ENCODE measurements at regions not wholly inside any gene's neighbourhood (a gene's known extent, or its start where the extent isn't known, plus 50 kb on each side); places are given as distances from the start of the nearest gene placed in this dataset.

GRCh38 chr6:113095841-113096240, 748.7 kb downstream of the RFPL4B start:
- Histone ChIP-seq H3K4me1 (no peaks in the 10 kb centered on the region), H3K4me3 (no peak overlapping the region), H3K27ac (replicated peaks in 1 of 4) (no peak overlapping the region), H3K36me3 (no peaks in the 10 kb centered on the region), H3K27me3 (no peaks in the 10 kb centered on the region), H3K9me3 (no peaks in the 10 kb centered on the region)
- intact Hi-C loops (cut with DNase I) = no loop called here
- no peak for TF ChIP-seq CTCF (IDR thresholded peaks at IDR 0.05)
- TF ChIP-seq POLR2AphosphoS5 (IDR thresholded peaks at IDR 0.05) = no peak
- TF ChIP-seq POLR2A (IDR thresholded peaks at IDR 0.05; ENCODE audit: low read depth) = no peak
- no peak for TF ChIP-seq EP300 (IDR thresholded peaks at IDR 0.05)
- WGBS = 79% methylated on average over 2 of the region's 2 CpGs
- DNase-seq (ENCODE audit: extremely low spot score) = no peak

GRCh38 chr6:113102761-113103160, 754.4 kb upstream of the MARCKS start:
- 61% methylated on average over 4 of the region's 4 CpGs for WGBS
- Histone ChIP-seq H3K27ac (replicated peaks in 1 of 4) (no peak overlapping the region), H3K36me3 (no peaks in the 10 kb centered on the region), H3K9me3 (no peaks in the 10 kb centered on the region), H3K27me3 (no peaks in the 10 kb centered on the region), H3K4me1 (no peaks in the 10 kb centered on the region), H3K4me3 (no peak overlapping the region)
- TF ChIP-seq EP300 (IDR thresholded peaks at IDR 0.05) (no peak), POLR2A (IDR thresholded peaks at IDR 0.05; ENCODE audit: low read depth) (no peak), CTCF (IDR thresholded peaks at IDR 0.05) (no peak), POLR2AphosphoS5 (IDR thresholded peaks at IDR 0.05) (no peak)
- intact Hi-C loops (cut with DNase I) = no loop called here
- no peak for DNase-seq (ENCODE audit: extremely low spot score)

- no peak overlapping the region for H3K27ac ChIP-seq (replicated peaks in 1 of 4)
- no peaks in the 10 kb centered on the region for H3K4me1 ChIP-seq
- intact Hi-C loops (cut with DNase I) = no loop called here
- WGBS = 55% methylated on average over 4 of the region's 4 CpGs
- H3K4me3 ChIP-seq = no peak overlapping the region
- H3K36me3 ChIP-seq = no peaks in the 10 kb centered on the region
- TF ChIP-seq CTCF (IDR thresholded peaks at IDR 0.05) = no peak
- no peak for TF ChIP-seq POLR2A (IDR thresholded peaks at IDR 0.05; ENCODE audit: low read depth)
- no peak for TF ChIP-seq EP300 (IDR thresholded peaks at IDR 0.05)
- no peak for TF ChIP-seq POLR2AphosphoS5 (IDR thresholded peaks at IDR 0.05)
- DNase-seq (ENCODE audit: extremely low spot score) = no peak
- peaks cover 0 to 2% (median 0%) of the 10 kb centered on the region in 4 donors for H3K9me3 ChIP-seq
- no peaks in the 10 kb centered on the region for H3K27me3 ChIP-seq
Measured at GRCh38 chr6:113103634-113104361, 753.3 kb upstream of the MARCKS start.

- Histone ChIP-seq H3K4me3 (no peak overlapping the region), H3K27me3 (no peaks in the 10 kb centered on the region), H3K27ac (replicated peaks in 1 of 4) (no peak overlapping the region), H3K36me3 (no peaks in the 10 kb centered on the region), H3K9me3 (peaks cover 0 to 7% (median 2%) of the 10 kb centered on the region in 4 donors), H3K4me1 (no peaks in the 10 kb centered on the region)
- intact Hi-C loops (cut with DNase I) = no loop called here
- TF ChIP-seq POLR2AphosphoS5 (IDR thresholded peaks at IDR 0.05) = no peak
- no peak for TF ChIP-seq EP300 (IDR thresholded peaks at IDR 0.05)
- no peak for TF ChIP-seq POLR2A (IDR thresholded peaks at IDR 0.05; ENCODE audit: low read depth)
- TF ChIP-seq CTCF (IDR thresholded peaks at IDR 0.05) = no peak
- WGBS = 83% methylated on average over 4 of the region's 4 CpGs
- no peak for DNase-seq (ENCODE audit: extremely low spot score)
Measured at GRCh38 chr6:113104541-113104940, 752.6 kb upstream of the MARCKS start.

- H3K4me3 ChIP-seq = no peak overlapping the region
- H3K27me3 ChIP-seq = no peaks in the 10 kb centered on the region
- TF ChIP-seq POLR2A (IDR thresholded peaks at IDR 0.05; ENCODE audit: low read depth) (no peak), EP300 (IDR thresholded peaks at IDR 0.05) (no peak), POLR2AphosphoS5 (IDR thresholded peaks at IDR 0.05) (no peak), CTCF (IDR thresholded peaks at IDR 0.05) (no peak)
- H3K4me1 ChIP-seq = no peaks in the 10 kb centered on the region
- intact Hi-C loops (cut with DNase I) = no loop called here
- no peaks in the 10 kb centered on the region for H3K36me3 ChIP-seq
- H3K9me3 ChIP-seq = peaks cover 0 to 7% (median 2%) of the 10 kb centered on the region in 4 donors
- WGBS = 78% methylated on average over 3 of the region's 3 CpGs
- no peak for DNase-seq (ENCODE audit: extremely low spot score)
- no peak overlapping the region for H3K27ac ChIP-seq (replicated peaks in 1 of 4)
Measured at GRCh38 chr6:113104951-113105350, 752.2 kb upstream of the MARCKS start.
